ENCODE measurements at regions not wholly inside any gene's neighbourhood (a gene's known extent, or its start where the extent isn't known, plus 50 kb on each side); places are given as distances from the start of the nearest gene placed in this dataset.

GRCh38 chr12:47417121-47417520 is 288.7 kb downstream of the RPAP3 start (continued):
- TF ChIP-seq NFAT5 (CRISPR knock-in tag; IDR thresholded peaks at IDR 0.05) (no peak), ERF (CRISPR knock-in tag; IDR thresholded peaks at IDR 0.05) (no peak), ZBTB44 (CRISPR knock-in tag; IDR thresholded peaks at IDR 0.05) (no peak), HNRNPUL1 (IDR thresholded peaks at IDR 0.05; ENCODE audit: low read depth, low read length) (no peak), ZFP37 (CRISPR knock-in tag; IDR thresholded peaks at IDR 0.05; ENCODE audit: borderline replicate concordance) (no peak), WIZ (CRISPR knock-in tag; IDR thresholded peaks at IDR 0.05) (no peak), NFIC (IDR thresholded peaks at IDR 0.05; ENCODE audit: low read length) (no peak), ARNT (IDR thresholded peaks at IDR 0.05) (no peak), CBX2 (IDR thresholded peaks at IDR 0.05; ENCODE audit: low read depth, low read length) (no peak), CBX2 (CRISPR knock-in tag; IDR thresholded peaks at IDR 0.05; ENCODE audit: low read depth) (no peak)

Data from HepG2 (cell line).